CD4-positive, alpha-beta T cell treated with Interleukin-10 for 1 hour (primary cell): ENCODE measurements at regions not wholly inside any gene's neighbourhood (a gene's known extent, or its start where the extent isn't known, plus 50 kb on each side); places are given as distances from the start of the nearest gene placed in this dataset.
"Not testable (repeated sequence)": the region's sequence is repeated elsewhere in the genome, so short reads cannot be mapped to it uniquely, and the experiment has no call there.

Experiments
- DNase-seq: peaks from one replicate; pipeline ENCODE4 v3.0.0-alpha.2; 2020

DNA sequence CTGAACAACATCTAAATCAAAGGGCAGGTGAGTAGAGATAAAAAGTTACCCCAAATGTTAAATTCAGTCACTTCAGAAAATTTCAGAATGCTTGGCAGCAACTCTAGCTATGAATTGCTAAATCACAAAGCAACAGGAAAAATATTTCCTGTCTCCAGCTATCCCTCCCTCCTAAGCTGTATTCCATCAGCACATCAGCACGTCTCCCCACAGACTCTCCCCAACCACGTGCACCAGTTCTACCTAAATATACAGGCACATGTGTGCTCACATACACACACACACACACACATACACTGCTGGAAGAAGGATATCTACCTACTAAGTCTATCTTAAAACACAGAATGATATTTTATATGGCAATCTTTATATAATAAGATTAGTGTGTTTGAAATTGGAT lies 177.1 kb upstream of the ARHGEF26 start:
- DNase-seq: no peak

DNA sequence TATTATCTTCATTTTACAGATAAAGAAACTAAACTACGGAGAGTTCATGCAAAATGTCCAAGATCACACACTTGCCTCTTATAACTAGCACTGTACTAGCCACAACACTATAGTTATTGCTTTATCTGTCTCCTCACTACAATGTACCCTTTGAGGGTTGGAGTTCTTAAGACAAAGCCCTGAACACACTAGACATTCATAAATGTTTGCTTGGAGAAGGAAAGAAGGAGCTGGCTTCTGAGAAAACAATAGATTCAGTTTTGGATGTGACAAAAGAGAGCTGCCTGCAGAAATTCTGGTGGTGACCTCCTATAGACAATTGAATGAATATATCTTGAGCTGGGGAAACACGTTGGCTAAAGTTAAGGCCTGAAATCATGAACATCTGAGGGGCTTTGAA lies 169.9 kb upstream of the ARHGEF26 start:
- no peak for DNase-seq

DNA sequence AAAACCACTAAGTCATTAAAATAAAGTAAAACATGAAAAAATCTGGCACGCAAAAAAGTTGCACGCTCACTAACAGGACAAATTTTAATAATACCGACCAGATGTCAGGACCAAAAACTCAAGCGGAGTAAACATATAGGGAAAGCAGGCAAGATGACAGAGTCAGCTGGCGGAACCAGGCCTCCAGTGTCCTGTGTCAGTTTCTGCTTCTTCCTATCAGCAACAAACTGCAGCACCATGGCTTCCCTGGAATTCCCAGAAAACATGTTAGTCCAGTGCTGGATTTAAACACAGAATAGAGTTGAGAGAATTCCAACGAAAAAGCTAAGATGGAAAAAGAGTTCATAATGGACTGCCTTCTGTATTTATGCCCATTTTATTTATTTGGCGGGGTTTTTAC lies 169.1 kb upstream of the ARHGEF26 start:
- no peak for DNase-seq

DNA sequence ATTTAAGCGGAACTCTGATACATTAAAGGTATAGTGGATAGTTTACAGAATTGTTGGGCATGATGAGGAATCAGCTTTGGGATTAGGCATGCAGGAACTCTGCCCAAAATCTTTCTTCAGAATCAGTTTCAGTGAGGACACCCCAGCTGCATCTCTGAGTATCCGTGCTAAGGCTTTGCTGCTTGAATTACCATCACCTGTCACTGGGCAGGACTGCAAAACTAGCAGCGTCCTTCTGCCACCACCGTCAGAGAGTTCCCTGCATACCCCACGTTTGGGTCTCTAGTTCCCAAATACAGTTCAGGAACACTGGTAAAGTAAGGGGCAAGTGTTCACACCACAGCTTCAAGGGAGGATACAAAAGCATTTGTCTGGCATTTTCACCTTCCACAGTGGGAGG lies 164.6 kb upstream of the ARHGEF26 start:
- DNase-seq: no peak

DNA sequence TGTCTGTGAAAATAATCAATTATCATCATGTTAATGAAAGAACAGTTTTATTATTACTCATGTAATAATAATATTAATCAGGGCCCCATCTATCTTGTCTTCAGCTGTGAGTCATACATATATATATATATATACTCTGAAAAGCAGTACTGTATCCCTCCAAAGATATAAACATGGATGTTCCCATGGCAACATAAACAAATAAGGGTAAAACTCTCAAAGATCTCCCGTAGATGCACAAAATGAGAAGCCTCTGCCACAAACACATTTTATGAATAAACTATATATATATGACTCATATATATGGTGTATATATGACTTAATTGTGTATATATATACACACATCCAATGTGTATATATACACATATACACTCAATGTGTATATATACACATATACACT lies 163.8 kb upstream of the ARHGEF26 start:
- DNase-seq: no peak

DNA sequence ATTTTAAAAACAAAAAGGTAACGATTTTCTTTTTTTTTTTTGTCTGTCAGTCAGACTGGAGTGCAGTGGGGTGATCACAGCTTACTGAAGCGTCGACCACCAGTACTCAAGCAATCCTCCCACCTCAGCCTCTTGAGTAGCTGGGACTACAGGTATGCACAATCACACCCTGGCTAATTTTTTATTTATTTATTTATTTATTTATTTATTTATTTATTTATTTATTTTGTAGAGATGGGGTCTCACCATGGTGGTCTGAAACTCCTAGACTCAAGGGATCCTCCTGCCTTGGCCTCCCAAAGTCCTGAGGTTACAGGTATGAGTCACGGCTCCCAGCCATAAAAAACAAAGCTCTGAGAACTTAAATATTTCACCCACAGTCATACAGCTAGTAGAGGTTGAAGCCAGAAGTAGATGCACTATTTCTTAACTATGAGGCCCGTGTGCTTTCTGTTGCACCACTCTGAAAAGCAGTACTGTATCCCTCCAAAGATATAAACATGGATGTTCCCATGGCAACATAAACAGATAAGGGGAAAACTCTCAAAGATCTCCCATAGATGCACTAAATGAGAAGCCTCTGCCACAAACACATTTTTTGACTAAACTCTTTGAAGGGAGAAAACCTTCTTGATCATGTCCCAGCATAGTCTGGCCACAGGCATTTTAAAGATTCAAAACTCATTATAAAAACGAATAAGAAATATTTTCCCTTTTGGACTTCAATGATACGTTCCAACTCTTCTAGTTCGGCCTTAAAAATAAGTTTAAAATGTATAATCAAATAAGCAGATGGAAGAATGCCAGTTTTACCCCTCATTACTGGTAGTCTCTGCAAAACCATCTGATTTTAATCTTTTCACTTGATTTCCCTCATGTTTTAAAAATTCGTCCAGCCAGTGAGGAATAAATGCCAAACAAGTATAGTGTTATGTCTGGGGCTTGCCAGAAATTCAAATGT lies 162.3 kb upstream of the ARHGEF26 start:
- DNase-seq: no peak

DNA sequence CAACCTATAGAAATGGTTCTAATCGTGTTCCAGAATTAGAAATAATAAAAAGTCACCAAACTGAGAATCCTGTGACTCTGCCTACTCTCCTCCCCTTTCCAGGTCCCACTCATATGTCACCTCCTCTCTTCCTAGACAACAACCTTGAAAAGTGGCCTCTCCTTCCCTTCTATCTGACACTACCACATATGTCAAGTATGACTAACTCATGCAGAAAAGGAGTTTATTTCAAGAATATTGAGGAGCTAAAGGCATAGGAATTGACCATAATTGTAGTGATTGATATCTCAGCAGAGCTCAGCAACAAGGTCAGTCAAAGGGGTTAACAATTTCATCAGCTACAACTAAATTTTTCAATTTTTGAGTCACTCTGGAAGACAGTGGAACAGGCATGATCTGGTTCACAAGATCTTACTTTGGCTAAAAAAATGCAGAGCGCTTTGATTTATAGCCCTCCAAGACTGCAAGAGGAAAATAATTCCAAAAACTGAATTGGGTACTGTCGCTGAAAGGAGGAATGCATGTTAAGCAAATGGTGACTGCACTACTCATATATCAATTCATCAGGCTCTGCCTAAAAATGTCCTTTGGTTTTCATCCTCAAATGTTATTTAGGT lies 160.6 kb upstream of the ARHGEF26 start:
- DNase-seq: no peak

DNA sequence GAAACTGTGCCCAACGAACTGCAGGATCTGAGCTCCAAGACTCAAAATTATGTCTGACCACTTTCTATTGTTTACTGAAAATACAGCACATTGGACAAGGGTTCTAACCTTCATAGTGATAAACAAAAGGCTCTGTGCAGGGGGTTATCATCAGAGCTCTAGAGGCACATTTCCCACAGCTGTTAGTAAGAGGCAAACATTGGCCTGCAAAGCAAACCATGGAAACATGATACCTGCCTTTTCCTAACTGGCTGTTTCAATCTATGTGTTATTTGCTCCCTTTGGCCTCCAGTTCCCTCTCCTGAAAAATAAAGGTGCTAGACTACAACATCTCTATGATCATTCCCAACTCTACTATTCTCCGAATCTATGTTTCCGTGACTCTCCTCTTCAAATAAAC lies 159.7 kb upstream of the ARHGEF26 start:
- DNase-seq: no peak

DNA sequence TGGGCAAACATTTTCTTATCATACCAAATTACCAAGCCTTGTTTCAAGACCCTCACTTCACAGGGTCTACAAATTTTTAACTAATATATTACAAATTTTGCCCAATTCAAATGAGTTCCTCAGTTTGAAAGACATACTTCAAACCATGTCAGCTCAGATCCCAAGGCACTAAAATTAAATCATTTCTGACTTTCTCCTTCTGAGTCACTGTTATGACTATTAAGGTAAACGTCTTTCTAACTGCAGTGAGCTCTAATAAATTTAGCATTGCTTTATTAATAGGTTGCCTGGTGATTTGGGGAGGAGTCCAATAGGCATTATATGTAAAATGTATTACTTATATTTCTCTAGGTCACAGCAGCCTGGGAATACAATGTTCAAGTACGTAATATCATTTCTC lies 158.2 kb upstream of the ARHGEF26 start:
- DNase-seq: no peak

DNA sequence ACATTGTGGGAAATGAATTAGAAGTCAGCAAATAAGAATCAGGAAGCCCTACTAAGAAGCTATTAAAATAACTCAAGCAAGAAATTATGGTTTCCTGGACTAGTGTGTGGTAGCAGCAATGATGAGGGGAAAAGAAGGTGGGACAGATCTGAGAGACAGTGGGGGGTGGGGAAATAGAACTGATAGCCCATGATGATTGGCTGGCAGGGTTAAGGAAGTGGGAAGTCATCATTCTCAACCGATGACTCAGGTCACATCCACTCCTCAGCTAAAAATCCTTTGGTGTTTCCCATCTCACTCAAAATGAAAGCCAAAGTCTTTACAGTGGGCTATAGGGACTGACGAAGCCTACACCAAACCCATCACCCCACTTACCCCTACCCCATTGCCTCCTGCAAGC lies 153.9 kb upstream of the ARHGEF26 start:
- no peak for DNase-seq

DNA sequence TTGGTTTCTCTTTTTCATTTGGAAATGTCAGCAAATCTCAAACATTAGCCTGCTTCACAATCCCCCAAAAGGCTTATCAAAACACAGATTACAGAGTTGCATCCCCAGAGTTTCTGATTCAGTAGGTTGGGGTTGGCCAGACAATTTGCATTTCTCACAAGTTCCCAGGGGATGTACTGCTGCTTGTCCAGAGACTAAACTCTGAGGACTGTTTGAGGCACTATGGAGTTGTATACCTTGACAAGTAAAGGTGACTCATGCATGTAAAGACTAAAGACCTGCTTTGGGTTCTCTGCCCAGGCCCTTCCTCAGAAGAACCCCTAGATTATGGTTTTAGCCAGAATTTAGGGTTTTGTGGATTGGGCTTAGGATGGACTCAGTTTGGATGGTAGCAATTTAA lies 151.1 kb upstream of the ARHGEF26 start:
- no peak for DNase-seq

DNA sequence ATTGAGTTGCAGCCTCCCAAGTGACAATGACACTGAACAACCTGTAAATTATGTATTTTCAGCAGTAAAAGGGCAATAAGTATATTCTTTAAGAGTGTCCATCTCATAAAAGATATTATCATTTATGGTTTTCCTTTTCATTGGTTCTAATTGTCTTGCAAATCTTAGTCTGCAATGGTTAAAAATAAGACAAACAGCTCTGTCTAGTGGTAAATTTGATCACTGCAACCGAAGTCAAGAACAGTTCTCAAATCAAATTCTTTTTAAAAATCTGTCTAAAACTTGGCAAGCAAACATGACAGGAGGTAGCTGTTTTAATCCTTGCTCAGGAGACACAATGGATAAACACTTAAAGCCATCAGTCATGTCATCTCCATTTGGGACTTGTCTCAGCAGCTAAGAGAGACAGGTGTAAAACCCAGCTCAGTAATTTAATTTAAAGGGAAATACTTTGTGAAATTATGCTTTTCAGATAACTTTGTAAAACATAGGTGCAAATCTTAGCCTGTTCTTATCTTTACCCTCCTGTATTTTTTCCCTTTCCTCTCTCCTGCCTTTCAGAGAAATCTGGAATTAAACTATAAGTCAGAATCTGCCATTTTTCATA lies 150.3 kb upstream of the ARHGEF26 start:
- no peak for DNase-seq

DNA sequence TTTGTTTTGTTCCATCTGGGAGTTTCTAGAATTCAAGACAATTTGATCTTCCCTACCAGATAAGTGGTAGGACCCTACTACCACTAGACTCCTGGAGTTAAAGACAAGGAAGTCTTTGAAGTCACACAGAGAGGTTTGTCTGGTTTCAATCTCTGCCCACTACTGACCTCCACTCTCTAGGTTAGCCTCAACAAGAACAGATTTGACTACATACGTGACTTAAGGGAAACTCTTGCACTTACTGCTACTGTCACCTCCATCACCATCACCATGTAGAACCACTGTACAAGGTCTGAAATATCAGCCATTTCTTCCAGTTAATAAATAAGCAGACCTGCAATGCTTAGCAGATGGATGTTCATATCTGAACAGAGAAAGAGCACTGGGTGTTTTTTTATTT lies 148.3 kb upstream of the ARHGEF26 start:
- no peak for DNase-seq

DNA sequence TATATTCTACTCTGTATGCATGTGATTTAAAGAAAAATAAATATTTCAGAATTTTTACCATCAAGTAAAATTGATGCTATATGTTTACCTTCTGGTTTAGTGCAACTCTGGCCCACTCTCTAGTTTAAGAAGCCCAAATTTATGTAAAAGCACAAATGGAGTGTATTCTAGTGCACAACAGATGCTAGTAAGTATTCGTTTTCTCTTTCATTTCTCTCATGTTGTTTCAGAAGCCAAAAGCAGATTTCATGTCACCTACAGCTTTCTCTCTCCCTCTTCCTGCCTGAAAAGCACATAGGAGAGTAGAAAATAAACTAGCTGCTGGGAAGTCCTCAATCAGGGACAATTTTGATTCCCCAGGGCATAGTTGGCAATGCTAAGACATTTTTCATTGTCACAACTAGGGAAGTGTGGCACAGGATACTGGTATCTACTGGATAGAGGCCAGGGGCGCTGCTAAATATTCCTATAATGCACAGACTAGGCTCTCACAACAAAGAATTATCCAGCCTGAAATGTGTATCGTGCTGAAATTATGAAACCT lies 147.4 kb upstream of the ARHGEF26 start:
- DNase-seq: no peak

DNA sequence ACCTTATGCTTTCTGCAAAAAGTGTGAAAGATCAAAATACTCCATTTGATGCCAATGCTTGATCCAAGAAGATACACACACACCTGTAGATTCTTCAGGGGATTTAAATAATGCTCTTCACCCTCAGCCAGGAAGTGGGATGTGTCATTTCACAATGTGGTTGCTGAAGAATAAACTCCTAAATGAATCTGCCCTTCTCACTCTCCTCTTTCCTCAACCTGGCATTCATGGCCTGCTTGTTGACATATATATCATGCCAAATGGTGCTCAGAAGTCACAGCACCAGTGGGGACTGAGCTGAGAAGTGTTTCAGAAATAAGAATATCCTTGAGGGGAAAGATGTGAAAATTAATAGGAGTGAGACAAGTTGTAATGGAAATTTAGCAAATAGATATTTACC lies 146.6 kb upstream of the ARHGEF26 start:
- DNase-seq: no peak

DNA sequence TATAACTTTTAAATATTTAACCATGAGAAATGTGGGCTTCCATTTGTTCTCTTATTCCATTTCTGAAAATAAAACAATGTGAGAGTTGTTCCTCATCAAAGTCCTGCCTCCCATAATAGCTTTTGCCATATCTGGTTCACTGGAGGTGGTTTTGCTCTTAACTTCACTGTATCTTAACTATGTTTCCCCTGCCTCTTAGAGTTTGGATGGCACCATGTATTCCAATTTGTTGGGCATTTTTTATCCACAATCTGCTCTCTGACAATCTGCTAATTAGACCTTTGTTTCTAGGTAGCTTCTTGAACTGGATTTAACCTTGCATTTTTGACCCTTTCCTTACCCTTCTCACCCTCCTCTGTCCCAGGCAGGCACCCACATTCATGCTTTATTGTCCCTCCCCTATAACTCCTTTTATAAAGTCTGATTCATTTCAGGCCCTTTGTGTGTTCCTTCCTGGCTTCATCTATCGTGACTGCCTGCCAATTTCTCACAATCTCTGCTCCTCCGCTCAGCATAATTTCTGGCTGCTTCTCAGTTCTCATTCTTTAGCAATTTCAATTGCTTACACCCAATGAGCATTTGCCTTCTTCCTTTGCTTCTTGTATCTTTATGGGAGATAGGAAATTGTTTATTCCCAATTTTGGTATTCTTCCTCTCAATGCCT lies 144.2 kb upstream of the ARHGEF26 start:
- DNase-seq: no peak

DNA sequence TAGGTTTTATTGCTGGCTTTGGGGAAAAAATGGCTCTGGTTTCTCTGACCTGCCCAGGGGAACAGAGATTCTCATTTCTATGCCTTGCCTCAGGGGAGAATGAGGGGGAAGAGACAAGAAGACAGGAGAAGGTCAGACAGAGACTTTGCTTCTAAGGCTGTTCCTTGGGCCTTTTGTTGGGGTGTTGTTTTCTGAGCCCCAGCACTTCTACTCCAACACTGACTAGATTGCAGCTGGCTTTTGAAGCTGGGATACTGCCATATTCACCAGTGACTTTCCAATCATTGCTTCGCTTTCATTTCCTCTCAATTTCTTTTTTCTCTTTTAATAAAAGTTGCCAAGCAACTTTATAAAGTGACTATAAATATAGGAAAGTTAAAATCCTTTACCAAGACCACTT lies 143.2 kb upstream of the ARHGEF26 start:
- no peak for DNase-seq

DNA sequence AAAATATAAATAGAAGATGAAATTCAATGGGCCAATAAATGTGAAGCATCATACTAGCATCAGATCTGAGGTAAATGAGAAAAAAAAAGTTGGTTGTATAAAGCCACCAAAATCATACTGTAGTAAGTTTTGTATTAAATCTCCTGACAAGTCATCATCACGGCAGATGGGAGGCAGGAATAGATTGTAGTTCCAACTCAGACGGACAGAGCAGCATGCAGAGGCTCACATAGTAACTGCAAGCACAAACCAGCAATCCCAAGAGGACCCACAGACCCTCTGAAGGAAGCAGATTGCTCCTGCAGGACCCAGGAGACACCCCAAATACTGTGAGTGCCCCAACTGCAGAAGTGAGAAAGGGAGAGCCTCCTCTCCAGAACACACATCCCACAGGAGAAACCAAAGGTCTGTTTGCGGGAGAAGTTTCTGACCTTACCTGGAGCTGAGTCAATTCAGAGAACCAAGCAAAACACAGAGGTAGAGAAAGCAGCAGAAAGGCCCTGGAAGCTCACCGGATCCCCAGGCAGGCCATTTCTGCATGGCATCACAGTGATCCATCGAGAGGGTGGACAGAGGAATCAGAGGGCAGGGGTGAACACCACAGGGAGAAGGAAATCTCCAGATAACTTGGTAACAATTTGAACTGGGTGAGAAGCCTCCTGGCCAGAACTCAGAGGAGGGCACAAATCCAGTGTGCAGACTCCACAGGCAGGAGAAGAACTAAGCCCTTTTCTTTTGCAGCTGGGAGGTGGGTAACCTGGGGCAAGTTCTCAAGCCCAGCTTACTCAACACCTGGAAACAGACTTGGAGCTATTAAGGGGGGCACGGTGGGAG lies 141.6 kb upstream of the ARHGEF26 start:
- DNase-seq: no peak

DNA sequence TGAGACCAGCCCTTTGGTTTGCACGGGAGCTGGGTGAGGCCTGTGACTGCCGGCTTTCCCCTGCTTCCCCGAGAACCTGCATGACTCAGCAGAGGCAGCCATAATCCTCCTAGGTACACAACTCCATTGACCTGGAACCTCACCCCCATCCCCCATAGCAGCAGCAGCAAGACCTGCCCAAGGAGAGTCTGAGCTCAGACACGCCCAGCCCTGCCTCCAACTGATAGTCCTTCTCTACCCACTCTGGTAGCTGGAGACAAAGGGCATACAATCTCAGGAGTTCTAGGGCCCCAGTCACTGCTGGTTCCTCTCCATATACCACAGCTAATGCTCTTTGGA lies 141.0 kb upstream of the ARHGEF26 start:
- no peak for DNase-seq

DNA sequence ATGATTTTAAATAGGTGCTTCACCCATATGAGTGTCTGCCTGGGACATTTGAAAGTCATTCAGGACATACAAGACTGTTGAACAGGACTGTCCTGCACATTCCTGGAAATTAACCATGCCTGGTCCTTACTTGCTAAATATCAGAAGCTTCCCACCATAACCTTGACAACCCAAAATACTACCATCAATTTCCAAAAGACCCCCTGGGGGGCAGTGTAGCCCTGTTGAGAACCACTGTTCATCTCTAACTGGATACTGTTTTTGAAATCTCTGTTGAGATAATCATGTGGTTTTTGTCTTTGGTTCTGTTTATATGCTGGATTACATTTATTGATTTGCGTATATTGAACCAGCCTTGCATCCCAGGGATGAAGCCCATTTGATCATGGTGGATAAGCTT lies 123.8 kb upstream of the ARHGEF26 start:
- not testable (repeated sequence) for DNase-seq

DNA sequence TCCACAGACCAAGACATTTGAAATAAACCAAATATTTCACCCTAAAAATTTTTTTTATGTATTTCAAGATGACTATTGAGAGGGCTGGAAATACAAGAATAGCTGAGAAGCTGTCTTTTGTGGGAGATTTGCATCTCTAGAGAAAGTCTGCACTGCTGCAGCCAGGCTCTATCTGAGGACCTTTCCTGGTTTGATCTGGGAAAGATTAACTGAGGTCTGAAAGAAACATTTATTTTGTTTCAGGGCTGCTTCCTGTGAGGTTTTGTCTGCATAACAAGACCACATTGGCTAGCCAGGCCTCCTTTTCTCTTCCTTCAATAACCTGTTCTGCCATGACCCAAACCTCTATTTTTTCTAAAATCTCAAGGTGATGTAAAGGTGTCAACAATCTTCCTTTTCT lies 117.5 kb upstream of the ARHGEF26 start:
- no peak for DNase-seq

DNA sequence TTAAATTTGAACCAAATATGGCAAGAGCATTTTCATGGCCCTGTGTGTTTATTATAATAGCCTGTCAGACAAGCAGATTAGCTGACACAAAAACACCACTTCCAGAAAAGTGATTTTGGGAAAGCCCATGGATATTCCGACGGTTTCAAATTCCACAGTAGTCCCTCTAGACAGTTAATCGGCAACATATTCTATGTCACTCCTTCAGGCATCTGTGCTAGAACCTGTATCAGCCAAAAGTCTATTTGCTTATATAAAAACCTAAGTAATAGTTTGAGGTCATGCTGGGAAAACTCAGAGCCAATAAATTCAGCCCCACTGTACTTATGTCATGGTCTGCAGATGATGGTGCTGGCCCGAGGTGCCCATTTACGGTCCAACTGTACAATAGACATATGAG lies 110.2 kb upstream of the ARHGEF26 start:
- no peak for DNase-seq

DNA sequence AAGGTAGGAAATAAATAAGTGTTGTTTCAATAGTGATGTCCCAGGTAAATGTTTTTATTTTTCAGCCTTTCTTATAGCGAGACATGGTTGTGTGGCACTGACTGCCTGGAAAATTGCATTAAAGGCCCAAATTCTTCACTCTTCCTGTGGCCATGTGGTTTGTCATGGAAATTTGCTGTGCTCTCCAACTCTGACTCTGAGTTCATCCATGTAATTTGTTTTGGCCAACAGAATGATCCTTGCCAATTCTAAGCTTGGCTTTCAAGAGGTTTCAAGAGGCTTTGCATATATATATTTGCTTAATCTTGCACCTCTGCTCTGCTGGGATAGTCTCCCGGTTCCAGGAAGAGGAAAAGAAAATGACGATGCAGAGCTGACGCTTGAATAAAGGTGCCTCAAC lies 107.5 kb upstream of the ARHGEF26 start:
- DNase-seq: no peak
